ENCODE measurements at regions not wholly inside any gene's neighbourhood (a gene's known extent, or its start where the extent isn't known, plus 50 kb on each side); places are given as distances from the start of the nearest gene placed in this dataset.

DNA sequence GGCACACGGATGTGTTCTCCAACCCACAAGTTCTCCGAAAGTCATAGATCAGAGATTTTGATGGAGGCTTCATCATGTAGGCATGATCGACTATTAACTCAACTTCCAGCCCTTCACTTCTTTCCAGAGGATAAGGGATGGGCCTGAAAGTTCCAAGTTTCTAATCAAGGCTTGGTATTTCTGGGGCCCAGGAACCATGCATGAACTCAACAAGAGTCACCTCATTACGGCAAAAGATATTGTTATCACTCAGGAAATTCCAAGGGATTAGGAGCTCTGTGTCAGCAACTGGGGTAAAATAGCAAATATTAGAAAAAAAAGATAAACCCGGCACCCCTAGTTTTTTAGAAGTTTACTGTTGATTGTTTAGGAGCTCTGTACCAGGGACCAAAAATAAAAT is 240.1 kb upstream of the PPP1R2C start:
- no peak for DNase-seq (ENCODE audit: low spot score)

DNA sequence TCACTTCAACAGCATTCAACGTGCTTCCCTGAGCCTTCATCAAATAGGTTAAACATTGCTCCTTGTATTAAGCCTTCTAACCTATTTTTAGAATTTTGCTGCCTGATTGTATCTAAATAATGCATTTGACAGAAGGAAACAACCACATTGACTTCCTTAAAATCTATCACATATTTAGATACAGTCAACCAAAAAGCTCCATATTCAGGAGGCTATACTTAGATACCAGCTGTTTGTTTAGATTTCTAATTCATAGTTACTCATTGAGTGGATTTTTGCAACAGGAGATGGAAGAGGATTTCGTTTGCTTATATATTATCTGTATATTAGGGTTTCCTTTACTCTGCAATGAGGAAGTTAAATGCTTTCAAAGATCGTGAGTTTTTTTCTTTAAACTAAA is 241.1 kb upstream of the PPP1R2C start:
- DNase-seq (ENCODE audit: low spot score) = no peak

DNA sequence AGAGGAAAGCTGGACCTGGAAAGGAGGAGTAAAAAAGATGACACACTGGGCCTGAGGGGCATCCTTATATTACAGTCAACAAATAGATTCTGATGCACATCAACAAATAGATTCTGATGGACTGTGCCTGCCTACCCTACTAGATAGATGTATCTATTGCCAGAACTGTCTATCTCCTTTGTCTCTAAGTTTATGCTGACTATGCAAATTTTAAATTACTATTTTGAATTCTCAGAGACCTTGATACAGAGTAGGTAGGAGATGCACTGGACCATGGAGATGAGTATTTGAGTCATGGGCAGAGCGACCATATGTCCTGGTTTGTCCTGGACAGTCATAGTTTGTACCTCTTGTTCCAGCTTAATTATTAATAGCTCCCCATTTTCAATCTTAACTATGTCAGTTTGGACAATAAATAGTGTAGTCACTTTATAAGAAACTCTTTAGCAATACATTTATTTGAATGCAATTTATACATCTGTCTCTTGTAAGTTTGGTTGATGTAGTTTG is 247.9 kb upstream of the PPP1R2C start:
- DNase-seq (ENCODE audit: low spot score) = no peak

DNA sequence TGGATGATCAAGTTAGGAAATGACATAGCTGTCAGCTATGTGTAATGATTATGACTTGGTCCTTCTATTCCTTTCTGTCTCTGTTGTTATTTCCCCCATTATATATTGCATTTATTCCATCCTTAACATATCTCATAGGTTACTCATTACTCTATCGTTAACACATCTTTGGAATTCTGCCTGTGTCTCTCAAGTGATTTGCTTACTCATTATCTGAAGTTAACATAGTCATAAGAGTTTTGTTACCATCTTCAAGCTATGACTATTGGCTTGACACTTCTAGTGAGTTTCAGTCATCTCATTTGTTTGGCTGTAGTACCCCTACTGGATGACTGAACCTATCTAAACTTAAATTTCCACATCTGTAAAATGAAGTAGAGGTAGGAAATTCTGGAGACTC is 286.1 kb upstream of the PPP1R2C start:
- no peak for DNase-seq (ENCODE audit: low spot score)

DNA sequence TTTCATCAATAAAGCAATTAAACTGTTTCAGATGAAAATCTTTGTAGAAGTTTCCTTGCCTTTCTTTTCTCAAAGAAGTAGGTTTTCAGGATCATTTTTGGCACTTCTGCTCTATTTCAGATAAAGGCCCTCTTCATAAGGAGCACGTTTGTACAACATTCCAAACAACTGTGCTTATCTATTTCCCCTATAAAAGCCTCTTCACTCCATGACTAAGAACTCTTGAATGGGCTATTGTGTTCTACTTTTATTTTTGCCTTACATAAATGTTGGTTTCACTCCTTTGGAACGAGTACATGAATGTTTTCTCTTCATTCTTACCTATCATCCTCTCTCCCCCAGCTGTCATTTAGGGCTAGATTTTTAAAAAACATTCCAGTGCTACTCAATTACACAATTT is 288.0 kb upstream of the PPP1R2C start:
- DNase-seq (ENCODE audit: low spot score) = no peak

DNA sequence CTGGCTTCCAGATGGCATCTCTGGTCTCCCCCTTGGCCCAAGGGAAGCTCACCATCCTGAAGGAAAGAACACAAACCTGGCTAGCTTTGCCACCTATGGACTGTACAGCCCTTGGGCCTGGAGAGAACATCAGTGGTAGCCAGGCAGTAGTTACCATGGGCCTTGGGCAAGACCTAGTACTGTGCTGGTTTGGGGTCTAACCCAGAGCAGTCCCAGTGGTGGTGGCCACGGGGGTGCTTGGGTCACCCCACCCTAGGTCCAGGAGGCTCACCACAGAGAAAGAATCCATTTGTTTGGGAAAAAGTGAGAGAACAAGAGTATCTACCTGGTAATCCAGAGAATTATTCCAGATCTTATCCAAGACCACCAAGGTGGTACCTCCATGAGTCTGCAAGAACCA is 290.7 kb upstream of the PPP1R2C start:
- DNase-seq (ENCODE audit: low spot score) = no peak

DNA sequence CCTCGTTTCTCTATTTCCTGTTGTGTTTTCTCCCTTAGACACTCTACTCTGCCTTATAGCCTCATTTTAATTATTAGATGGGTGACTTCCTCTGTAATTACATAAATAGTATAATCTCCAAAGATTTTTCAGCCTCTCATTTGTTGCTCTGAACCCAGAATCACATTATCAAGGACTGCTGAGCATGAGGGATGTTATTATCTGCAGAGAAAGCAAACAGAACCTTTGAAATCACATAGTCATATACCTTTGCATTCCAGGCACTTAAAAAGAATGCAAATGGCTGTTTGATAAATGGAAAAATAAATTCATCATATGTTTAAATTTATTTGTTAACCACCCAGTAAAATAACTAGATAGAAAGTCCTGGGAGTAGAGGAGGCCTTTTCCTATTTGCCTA is 305.1 kb upstream of the PPP1R2C start:
- no peak for DNase-seq (ENCODE audit: low spot score)

DNA sequence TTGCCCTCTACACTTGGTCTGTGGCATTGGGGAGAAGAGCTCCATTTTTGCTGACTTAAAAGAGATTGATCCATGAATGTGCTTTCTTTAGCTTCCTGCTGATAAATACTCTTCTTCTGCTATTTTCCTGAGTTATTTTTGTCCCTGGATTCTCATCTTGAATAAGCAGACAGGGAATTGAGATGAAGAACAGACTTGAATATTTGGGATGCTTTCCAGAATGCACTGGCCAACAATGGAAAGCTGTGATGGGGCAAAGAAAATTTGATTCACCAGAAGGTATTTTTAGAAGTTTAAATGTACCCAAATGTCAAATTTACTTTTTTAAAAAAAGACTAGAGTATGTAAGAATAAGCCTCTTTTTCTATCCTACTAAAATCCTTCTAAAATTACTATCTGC is 309.9 kb upstream of the PPP1R2C start:
- no peak for DNase-seq (ENCODE audit: low spot score)

DNA sequence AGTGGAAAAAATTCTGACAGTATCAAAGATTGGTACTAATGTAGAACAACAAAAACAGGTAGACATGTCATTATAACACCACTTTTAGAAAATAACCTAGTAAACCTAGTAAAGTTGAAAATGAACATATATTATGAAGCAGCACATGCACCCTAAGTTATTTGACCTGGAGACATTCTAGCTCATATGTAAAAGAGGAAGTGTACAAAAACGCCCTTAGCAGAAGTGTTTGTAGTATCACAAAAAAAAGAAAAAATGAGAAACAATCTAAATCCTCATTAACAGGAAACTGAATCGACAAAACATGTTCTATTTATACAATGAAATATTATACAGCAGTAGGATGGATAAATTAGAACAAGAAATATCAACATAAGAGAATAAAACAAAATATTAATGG is 318.9 kb upstream of the PPP1R2C start:
- no peak for DNase-seq (ENCODE audit: low spot score)

DNA sequence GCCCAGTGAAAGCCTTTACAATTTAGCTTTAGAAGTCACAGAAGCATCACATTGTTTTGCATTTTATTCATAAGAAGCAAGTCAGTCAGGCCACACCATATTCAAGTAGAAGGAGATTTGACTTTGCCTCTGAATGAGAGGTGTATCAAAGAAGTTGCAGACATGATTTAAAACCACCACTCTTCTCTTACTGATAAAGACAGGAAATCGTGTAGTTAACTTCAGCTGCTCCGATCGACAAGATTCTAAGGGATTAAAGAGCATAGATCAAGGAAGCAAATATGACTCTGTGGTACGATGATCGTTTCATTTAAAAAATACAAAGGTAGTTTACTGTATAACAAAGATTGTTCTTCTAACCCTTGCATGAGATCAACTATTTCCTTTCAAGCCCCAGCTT is 328.0 kb upstream of the PPP1R2C start:
- no peak for DNase-seq (ENCODE audit: low spot score)

DNA sequence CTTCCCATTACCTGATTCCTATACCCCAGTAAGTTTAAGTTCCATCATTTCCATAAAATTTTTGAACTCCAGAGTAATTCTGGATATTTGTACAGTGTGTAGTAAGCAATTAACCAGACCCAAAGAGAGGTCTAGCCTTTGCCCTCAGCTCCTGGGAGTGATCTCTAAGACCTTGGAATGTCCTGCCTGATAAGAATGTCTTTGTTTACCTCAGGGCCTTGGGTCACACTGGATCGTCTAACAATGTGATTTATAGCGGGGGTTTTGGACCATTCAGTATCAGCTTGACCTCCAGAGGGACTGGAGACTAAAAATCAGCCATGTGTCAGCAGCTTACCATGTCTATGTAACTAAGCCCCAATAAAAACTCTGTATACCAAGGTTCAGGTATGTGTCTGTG is 330.9 kb upstream of the PPP1R2C start:
- DNase-seq (ENCODE audit: low spot score) = no peak

DNA sequence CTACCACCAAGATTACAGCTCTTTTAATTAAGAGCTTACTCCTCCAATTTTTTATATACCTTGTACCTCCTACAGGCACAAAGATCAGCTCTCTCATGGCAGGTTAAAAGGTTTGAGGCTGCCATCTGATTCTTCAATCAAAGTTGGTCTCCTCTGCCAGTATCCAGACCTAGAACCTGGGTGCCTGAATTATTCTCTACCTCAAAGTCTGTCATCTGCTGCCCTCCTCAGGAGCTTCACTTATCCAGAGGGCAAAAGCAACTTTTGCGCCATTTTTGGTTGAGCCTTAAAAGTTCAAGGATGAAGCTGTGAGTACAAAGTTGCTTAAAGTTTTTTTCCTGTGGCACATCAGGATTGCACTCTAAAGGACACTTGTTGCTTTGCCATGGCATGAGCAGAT is 343.7 kb upstream of the PPP1R2C start:
- no peak for DNase-seq (ENCODE audit: low spot score)

DNA sequence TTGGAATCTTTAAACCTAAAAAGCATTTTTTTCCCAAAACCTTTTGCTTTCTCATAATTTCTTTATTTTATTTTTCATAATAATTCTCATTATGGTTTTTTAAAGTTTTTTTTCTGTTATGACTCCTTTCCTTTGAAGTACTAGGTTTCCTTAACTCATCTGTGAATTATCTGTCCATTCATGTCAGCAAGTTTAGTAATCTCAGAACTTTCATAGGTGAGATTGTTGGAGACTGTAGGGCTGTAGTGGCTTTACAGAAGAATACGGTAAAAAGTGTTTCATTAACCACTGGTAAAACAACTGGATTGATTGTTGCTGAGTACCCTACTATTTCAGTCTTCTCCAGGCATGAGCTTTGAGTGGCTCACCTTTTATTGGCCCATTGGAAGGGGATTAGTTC is 361.7 kb upstream of the PPP1R2C start:
- no peak for DNase-seq (ENCODE audit: low spot score)

DNA sequence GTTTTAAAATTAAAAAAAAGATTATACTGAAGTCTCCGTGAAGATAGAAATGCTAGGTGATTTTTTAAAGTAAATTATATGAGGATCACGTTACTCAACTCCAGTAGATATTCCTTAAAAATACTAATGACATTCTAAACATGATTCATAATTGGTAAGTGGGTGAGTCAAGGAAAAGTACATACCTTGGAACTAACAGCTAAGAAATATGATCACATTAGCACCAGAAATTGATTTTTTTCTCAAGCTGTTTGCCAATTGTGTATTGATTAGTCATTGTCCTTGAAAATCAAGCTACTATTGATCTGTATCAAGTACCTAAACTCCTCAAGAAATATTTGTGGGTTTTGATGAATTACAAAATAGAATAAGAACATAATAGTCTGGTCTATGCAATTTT is 362.6 kb upstream of the PPP1R2C start:
- DNase-seq (ENCODE audit: low spot score) = no peak

DNA sequence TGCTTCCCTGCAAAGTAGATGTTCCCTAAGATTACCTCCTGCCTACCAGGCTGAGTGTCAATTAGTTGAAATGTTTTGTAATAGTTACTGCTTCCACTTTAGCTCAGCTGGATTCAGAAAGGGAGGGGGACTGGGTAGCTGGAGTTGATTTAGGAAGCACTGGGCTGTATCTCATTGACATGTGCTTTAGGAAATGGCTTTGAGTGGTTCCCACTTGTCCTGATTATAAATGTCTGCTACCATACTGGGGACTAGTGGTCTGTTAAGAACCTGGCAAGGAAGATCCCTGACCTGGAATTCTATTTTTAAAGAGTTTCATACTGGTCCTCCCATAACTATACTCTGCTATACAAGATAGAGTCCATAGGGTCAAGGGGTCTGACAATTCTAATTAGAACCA is 363.9 kb upstream of the PPP1R2C start:
- no peak for DNase-seq (ENCODE audit: low spot score)

DNA sequence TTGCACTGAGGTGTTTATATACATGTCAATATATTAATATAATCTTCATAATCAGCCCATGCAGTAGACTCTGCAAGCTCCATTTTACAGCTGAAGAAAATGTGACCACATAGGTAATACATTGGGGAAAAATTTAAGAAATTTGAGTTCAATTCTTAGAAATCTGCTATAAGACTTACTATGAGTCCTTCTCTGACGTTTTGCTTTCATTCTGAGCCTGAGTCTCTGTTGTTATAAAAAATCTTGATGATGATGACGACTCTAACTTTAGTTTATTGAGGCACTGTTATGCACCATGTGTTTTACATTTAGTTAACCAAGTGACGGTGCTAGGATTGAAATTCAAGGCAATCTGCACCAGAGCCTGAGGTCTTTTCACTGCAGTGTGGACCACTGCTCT is 370.3 kb upstream of the PPP1R2C start:
- DNase-seq (ENCODE audit: low spot score) = no peak

DNA sequence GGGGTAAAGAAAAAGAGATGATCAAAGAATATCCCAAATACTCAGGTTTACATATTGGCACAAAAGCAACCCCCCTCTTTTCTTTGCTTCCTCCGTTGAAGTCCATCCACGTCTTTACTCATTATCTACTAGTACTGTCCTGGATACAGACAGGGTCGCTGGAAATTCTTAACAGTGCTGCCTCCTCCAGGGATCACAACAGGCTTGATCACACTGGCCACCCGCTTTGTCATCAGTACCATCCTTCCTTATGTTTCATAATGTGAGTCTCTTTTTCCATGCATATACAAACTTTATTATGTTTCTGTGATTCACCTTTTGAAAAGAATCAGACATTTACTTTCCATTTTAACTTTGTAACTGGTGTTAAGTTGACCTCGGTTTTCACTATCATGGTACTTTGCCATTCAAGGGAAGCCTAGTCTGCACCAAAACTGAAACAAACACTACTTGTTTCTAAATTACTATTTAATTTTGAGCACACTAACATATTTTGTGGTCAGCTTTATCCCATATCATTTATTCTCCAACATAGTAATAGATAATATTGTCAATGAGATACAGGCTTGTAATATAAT is 387.5 kb upstream of the PPP1R2C start:
- no peak for DNase-seq (ENCODE audit: low spot score)

DNA sequence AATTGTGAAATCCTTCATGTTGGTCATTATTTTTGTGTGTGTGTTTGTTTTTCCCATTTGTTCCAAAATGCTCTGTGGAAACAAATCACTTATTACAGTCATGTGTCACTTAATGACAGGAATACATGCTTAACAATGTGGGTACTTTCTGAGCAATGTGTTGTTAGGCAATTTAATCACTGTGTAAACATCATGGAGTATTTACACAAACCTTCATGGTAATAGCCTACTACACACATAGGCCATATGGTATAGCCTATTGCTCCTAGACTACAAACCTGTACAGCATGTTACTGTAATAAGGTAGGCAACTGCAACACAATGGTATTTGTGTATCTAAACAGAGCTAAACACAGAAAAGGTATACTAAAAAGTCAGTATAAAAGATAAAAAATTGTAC is 388.9 kb upstream of the PPP1R2C start:
- no peak for DNase-seq (ENCODE audit: low spot score)

DNA sequence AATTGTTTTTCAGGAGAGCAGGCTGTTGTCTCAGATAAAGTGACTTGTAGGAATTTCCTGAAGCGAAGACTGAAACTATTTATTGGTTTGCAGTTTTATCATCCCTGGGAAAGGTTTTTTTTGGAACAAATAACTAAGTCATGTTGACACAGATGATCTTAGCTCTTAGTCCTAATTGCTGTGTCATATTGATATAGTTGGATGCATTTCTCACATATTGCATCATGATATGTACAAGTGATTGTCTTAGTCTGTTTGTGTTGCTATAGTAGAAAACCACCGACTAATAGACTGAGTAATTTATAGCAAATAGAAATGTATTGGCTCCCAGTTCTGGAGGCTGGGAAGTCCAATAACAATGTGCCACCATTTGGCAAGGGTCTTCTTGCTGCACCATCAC is 397.5 kb upstream of the PPP1R2C start:
- DNase-seq (ENCODE audit: low spot score) = no peak

DNA sequence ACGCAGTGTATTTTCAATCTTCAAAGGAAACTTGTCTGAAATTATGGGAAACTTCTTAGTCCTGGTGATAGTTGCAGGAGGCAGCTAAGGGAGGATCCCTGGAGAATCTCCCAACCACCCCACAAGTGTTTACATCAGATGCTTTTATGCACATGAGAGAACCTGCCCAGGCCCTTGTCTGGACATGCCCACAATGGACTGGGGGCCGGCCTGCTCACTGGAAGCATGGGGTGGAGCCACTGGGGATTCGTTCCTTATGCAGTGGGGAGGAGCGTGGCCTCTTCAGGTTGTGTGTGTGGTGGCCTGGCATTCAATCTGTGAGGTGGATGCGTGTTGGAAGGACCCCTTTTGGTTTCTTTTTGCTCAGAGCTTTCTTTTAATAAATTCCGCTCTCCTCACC is 398.7 kb upstream of the PPP1R2C start:
- no peak for DNase-seq (ENCODE audit: low spot score)

DNA sequence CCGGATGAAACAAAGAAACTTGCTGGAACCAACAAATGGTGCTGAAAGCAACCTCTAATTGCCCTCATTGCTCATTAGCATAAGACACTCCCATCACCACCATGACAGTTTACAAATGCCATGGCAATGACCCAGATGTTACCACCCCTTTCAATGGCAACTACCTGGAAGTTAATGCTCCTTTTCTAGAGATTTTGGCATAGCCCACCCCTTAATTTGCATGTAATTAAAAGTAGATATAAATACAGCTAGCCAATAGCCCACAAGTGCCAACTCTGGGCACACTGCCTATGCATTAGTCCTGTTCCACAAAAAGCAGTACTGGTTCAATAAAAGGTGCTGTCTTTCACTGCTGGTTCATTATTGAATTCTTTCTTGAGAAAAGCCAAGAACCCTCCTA is 410.3 kb upstream of the PPP1R2C start:
- DNase-seq (ENCODE audit: low spot score) = no peak

DNA sequence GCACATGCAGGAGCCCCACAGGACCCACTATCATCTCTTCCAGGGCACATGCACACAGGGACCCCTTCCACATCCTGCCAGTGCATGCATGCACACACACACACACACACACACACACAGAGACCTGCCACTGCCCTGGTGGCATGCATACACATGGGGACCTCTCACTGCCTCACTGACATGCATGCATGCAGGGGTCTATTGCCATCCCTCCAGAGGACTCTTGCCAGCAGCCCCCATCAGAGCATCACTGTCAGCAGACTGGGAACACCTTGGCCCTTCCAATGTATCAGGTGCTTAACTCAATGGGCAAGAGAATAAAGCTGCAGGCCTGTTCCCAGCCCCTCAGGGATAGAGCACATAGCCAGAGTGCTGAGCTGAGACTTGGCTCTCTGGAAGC is 433.6 kb upstream of the PPP1R2C start:
- DNase-seq (ENCODE audit: low spot score) = no peak

DNA sequence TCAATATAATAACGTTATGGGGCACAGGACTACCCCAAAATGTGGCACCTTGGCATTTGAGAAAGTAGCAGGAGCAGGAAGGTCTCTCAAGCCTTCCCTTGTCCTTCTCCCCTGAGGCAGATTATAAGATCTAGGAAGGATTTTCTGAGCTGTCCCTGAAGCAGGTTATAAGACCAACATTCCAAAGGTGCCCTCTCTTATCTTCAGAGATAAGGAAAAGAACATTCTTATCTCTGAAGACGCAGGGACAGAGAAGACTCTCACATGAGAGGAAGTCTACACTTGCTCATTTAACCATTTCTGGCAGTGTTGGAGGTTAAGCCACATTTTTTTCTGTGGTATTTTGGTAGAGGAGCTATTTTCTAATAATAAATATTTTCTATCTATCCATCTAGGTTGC is 437.9 kb upstream of the MAOA start:
- DNase-seq (ENCODE audit: low spot score) = no peak

DNA sequence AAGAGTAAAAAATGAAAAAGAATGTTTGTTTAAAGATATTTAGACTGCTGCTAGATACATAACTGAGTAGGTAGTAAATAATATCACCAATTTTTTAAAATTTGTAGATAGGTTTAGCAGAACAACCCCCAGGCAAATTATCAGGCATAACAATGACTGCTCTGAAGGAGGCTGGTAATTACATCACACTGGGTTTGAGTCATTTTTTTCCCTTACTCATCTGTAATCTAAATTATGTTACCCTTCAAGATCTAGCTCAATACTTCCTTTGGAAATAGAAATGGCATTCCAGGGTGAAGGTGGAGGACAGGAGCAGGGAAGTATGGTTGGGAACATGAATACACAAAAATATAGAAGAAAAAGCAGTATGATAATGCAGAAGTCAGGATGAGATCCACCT is 431.6 kb upstream of the MAOA start:
- no peak for DNase-seq (ENCODE audit: low spot score)
